Dedifferentiated amniotic fluid mesenchymal stem cell (primary cell): ENCODE measurements at regions not wholly inside any gene's neighbourhood (a gene's known extent, or its start where the extent isn't known, plus 50 kb on each side); places are given as distances from the start of the nearest gene placed in this dataset.
A peak's percentile ranks its signal among the peaks of the same experiment; 100 is the strongest.
"Not testable (repeated sequence)": the region's sequence is repeated elsewhere in the genome, so short reads cannot be mapped to it uniquely, and the experiment has no call there.

ENCODE experiments used
- DNase-seq: peaks from one replicate; pipeline ENCODE4 v3.0.0-alpha.2; 2016; ENCODE audit errors: extremely low spot score

GRCh38 chr2:109718139-109718538 lies 76.0 kb upstream of the RGPD5 start:
- DNase-seq = no peak

GRCh38 chr2:109719871-109720270 lies 74.2 kb upstream of the RGPD5 start:
- DNase-seq = no peak

- DNase-seq = no peak
Observed at GRCh38 chr2:109720380-109721106, 73.6 kb upstream of the RGPD5 start.

GRCh38 chr2:109721135-109721534 lies 73.0 kb upstream of the RGPD5 start:
- DNase-seq = no peak

- no peak for DNase-seq
Observed at GRCh38 chr2:109721626-109722025, 72.5 kb upstream of the RGPD5 start.

- DNase-seq = no peak
Observed at GRCh38 chr2:109722026-109722425, 72.1 kb upstream of the RGPD5 start.

- not testable (repeated sequence) for DNase-seq
Observed at GRCh38 chr2:109722640-109723039, 71.5 kb upstream of the RGPD5 start.

- DNase-seq = not testable (repeated sequence)
Observed at GRCh38 chr2:109723153-109723552, 71.0 kb upstream of the RGPD5 start.

GRCh38 chr2:109724533-109725460 lies 69.3 kb upstream of the RGPD5 start:
- DNase-seq = no peak

GRCh38 chr2:109726379-109727270 lies 67.5 kb upstream of the RGPD5 start:
- DNase-seq = no peak

- DNase-seq = no peak
Observed at GRCh38 chr2:109727929-109728447, 66.1 kb upstream of the RGPD5 start.

- DNase-seq = not testable (repeated sequence)
Observed at GRCh38 chr2:109733746-109734145, 60.4 kb upstream of the RGPD5 start.

- peak; percentile 78 for DNase-seq
Observed at GRCh38 chr2:109736177-109736827, 57.8 kb upstream of the RGPD5 start.
